ENCODE measurements at regions not wholly inside any gene's neighbourhood (a gene's known extent, or its start where the extent isn't known, plus 50 kb on each side); places are given as distances from the start of the nearest gene placed in this dataset.
"Not testable (repeated sequence)": the region's sequence is repeated elsewhere in the genome, so short reads cannot be mapped to it uniquely, and the experiment has no call there.

DNA sequence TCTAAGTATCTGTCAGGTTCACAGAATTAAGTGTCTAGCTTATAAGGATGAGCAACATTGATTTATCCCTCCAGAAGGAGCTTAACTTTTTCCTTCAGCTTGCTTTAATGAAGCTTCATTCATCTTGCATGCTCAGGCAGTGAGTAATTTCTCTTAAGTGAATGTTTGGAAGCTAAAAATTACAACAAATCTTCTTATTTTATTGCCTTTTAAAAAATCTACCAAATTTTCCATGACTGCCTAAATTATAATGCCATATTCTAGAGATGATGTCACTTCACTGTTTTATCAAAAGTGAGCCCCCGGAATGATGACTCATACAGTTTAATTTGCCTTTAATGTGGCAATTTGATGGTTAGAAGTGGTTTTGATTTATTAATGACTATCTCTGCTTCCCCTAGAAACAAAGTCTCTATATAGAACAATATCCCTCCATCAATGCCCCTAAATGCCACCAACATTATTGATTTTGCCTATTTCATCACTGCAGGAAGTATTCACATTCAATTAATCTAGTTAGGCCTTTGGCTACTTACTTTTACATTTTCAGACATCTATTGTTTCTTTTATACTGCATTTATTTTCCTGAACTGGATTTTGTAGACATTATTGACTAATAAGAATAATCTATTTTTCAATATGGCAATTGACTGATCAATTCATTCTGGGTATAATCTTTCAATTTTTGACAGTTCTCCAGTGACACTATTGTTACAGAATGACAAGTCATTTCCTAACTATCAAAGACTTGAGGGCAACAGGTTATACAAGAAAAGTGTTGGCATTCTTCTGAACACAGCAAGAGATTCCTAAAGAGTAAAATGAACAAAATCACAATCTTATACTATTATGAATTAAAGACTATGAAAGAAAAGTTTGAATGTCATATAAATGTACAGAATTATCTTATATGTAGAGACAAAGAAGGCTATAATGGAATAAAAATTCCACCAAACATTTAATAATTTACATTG is 139.3 kb upstream of the ODAD2 start:
- DNase-seq: no peak

DNA sequence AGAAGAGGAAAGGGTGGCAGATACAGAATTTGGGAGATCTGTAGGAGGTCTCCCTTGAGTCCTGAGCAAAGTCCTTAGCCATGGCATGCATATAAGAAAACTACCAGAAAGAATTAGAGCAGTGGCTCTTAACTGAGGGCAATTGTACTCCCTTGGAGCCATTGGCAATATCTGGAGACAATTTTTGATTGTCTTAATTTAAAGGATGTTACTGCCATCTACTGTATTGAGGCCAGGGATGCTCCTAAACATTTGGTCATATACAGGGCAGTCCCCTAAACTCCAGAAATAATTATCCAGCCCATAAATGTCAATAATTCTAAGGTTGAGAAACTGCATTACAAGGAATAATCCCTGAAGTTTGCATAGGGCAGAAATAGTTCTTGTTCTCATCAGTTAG is 136.4 kb upstream of the ODAD2 start:
- no peak for DNase-seq

DNA sequence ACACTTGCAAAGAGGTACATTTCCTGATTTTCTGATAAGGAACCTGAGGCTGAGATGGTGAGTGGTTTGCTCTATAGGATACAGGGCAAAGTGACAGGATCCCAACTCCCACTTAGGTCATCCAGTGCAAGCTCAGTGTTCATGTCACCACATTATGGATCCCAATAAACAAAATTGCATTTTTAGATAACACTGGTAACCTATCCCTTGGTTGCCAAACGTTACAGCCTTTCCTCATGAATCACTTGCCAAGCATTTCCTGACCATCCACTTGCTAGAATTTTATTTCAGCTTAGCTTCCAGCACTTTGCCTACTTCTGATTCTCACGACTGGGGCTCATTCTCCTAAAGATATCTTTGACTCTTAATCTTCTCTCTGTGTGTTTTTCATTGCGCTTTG is 131.4 kb upstream of the ODAD2 start:
- DNase-seq: no peak

DNA sequence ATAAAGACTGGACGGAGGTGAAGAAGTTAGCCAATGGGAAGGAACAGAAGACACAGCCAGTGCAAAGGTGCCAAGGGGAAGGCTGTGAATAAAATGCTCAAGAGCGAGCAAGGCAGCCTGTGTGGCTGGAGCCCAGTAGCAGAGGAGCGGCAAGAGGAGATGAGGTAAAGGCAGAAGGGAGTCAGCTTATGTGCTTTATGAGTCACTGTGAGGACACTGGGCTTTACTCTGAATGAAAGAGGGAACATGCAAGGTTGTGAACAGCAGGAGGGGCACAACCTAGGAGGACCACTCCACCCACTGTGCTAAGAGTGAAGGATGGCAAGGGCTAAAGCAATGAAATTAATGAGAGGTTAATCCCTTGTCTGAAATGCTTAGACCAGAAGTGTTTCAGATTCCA is 129.0 kb upstream of the ODAD2 start:
- DNase-seq: no peak

GRCh38 chr10:28125701-28126100 is 126.8 kb upstream of the ODAD2 start:
- no peak for DNase-seq

DNA sequence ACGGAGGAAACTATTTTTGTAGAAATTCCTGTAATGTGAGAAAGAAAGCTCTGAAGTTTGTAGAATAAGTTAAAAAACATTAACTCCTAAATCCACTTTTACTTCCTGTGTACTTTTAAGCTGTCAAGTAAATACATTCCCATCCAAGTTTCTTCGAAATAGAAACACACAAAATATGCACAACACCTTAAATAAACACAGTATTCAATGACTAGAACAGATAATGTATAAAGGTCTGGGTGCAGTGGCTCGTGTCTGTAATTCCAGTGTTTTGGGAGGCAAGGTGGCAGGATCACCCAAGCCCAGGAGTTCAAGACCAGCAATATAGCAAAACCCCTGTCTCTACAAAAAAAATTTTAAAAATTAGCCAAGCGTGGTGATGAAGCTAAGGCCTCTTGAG is 121.9 kb upstream of the ODAD2 start:
- no peak for DNase-seq

DNA sequence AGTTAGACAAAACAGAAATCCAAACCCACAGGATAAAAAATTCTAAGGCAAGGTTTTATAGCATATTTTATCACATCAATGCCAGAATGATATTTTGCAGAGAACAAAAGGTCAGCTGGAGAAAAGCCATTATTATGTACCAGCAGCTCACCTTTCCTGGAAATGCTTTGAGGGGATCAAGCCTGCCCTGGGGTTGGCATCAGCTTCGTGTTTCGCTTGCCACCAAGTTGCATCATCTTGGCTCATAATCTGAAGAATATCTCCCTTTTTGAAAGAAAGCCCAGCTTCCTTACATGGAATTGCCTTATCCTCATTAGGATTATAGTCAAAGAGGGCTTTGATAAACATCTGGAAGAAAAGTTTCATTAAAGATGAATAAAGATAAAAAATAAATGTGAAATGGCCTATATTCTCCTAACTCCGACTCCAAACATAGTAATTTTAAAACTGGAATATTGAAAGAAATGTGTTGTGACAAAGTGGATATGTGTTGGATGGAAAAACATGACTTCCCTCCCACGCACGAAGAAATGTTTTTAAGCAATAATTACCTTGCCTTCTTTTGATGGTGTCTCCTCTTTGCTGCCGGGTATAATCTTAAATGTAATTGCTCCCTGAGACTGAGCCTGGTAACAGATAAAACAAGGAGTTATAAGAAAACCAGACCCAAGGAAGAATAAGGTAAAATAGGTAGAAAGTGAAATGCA is 121.3 kb upstream of the ODAD2 start:
- no peak for DNase-seq

GRCh38 chr10:28118985-28119628 is 120.2 kb upstream of the ODAD2 start:
- no peak for DNase-seq

- DNase-seq: no peak
Measured at GRCh38 chr10:28113202-28113601, 114.3 kb upstream of the ODAD2 start.

- DNase-seq: no peak
Measured at GRCh38 chr10:28111712-28112111, 112.8 kb upstream of the ODAD2 start.

DNA sequence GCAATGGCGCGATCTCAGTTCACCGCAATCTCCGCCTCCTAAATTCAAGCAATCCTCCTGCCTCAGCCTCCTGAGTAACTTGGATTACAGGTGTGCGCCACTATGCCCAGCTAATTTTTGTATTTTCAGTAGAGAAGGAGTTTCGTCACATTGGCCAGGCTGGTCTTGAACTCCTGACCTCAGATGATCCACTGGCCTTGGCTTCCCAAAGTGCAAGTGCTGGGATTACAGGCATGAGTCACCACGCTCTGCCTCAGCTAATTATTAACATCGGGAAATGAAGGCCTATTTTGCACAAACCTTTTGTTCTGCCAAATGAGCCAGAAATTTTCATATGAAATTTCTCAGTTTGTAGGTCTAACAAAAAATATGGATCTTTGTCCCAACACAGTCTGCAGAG is 106.7 kb upstream of the ODAD2 start:
- no peak for DNase-seq

DNA sequence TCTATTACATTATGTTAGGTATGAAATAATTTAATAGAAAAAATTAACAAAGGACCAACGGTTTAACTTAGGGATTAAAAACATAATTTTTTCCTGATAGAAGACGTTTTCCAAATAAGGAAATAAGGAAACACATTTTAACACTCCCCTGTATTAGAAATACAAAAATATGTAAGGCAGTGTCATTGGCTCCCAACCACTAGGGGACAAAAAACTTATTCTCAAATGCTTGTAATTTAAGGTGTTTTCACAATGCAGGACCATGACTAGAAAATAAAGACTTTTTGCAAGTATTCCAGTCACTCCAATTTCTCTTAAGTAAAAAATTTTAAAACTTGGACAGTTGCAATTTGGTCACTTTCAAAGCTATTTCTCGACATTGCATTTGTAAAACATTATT is 98.8 kb upstream of the ODAD2 start:
- DNase-seq: no peak

DNA sequence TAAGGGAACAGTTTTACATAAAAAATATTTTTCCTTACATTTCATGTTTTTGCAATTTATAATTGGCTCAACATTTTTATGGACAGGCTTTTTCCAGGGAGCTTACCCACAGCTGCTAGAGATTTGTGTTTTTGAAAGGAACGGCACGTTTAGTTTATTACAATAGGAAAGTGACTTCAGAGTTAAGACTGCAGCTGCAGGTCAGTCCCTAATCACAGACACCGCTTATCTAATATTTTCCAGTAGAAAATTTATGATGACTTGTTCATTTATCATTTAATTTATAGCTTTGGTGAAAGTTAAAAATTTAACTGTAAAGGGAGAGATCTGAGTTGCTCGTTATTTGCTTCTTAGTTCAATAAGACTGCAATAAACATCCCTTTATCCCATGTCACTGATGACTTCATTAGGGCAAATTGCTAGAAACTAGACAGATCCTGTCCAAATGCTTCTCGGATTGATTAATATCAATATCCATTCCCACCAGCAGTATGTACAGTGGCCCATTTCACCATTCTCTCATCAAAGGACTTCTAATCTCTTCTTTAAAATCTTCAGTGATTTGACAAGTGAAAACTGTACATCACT is 97.0 kb upstream of the ODAD2 start:
- no peak for DNase-seq

- no peak for DNase-seq
Measured at GRCh38 chr10:28094121-28094520, 95.2 kb upstream of the ODAD2 start.

GRCh38 chr10:28091913-28092312 is 93.0 kb upstream of the ODAD2 start:
- DNase-seq: no peak

DNA sequence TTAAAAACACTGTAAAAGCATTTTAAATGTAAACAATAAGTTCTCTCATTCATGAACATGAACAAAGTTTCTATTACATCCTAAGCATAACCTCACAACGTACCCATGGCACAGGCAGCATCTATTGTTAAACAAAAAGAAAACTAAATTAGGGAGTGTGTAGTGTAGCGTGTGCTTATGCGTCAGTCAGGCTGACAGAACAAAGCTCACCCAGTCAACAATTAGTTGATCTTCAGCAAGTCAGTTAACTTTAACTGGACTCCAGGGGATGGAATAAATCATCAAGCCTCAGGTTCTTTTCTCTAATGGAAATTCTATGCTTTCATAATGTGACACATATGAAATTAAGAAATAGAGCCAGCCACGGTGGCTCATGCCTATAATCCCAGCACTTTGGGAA is 91.6 kb upstream of the ODAD2 start:
- DNase-seq: no peak

DNA sequence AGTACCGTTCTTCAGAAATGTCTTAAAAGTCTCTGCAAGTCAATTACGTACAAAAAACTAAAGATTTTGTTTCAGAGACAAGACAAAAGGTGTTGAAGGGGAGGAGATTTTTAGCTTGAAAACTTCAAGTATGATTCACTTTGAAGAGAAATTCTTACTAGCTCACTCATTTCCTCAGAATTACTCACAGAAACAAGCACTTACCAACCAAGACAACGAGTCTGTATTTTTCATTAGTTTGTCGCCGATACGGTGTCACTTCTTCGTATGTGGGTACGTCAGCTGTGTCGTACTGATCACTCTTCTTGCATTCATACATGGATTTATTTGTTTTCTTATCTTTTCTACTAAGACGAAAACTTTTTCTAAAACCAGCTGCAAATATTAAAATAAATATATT is 90.6 kb upstream of the ODAD2 start:
- DNase-seq: no peak

DNA sequence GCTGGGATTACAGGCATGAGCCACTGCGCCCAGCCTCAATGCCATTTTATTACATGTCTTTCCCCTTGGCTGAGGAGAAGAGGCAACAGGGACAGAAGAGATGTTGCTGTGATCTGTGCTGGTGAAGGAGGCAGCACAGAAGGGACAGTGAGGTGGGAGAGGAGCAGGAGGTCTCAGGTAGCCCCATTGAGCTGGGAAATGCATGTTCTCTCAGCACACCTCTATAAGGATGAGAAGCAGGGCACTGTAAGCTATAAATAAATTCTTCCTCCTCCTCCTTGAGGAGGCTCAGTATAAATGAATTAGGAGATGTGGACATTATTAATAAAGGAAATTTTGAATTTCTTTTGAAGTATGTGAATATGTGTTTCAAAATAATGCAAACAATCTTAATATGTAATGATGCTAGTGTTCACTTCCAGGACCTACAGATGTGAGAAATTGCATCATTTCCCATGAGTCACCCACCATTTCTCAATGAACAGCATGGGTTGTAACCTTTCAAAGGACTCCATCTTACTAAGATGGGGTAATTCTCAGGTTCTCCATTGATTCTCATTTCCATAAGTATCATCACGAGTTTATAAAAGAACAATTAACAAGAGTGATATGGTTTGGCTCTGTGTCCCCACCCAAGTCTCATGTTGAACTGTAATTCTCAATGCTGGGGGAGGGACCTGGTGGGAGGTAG is 88.9 kb upstream of the ODAD2 start:
- DNase-seq: no peak

DNA sequence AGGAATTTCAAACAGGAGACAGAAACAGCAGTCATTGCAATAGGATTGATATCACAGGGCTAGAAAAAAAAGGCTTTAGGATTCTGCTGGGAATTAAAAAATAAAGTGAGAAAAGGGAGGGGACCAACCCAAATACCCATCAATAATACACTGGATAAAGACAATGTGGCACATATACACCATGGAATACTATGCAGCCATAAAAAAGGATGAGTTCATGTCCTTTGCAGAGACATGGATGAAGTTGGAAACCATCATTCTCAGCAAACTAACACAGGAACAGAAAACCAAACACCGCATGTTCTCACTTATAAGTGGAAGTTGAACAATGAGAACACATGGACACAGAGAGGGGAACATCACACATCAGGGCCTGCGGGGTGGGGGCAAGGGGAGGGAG is 86.9 kb upstream of the ODAD2 start:
- not testable (repeated sequence) for DNase-seq

GRCh38 chr10:28082885-28083284 is 84.0 kb upstream of the ODAD2 start:
- no peak for DNase-seq

DNA sequence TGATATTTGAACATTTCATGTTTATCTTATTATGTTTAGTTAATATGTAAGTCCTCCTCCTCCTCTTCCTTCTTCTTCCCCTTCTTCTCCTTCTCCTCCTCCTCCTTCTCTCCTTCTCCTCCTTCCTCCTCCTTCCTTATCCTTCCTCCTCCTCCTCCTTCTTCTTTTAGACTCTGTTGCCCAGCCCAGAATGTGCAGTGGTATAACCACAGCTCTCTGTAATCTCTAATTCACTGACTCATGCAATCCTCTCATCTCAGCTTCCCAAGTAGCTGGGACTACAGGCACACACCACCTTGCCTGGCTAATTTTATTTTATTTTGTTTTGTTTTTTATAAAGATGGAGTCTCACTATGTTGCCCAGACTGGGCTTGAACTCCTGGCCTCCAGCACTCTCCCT is 83.4 kb upstream of the ODAD2 start:
- no peak for DNase-seq
